Upper lobe of left lung (tissue), 6 donors: ENCODE measurements at regions not wholly inside any gene's neighbourhood (a gene's known extent, or its start where the extent isn't known, plus 50 kb on each side); places are given as distances from the start of the nearest gene placed in this dataset.

Source experiments
- ATAC-seq, 2 donors: fragments of 200-7000 bp; cut with Tn5 transposase; one replicate each; pipeline ENCODE4 v1.9.1; 2022; ENCODE audit warnings: mild to moderate bottlenecking in 2 of 2, moderate library complexity in 2 of 2; ENCODE audit not compliant: low FRiP score in 2 of 2
- DNase-seq, 2 donors: peaks; one replicate each; pipeline ENCODE4 v3.0.0-alpha.2; 2019 to 2020
- H3K27ac ChIP-seq, 4 donors: fragments of 200-600 bp; sonication (generic); one replicate each; pipeline ENCODE4 v1.5.1; 2016 to 2019
- H3K27me3 ChIP-seq, 4 donors: fragments of 200-600 bp; sonication (generic); one replicate each; pipeline ENCODE4 v1.5.1; 2017 to 2019
- H3K36me3 ChIP-seq, 4 donors: fragments of 200-600 bp; sonication (generic); one replicate each; pipeline ENCODE4 v1.5.1; 2016 to 2019
- H3K4me1 ChIP-seq, 4 donors: fragments of 200-600 bp; sonication (generic); one replicate each; pipeline ENCODE4 v1.5.1; 2018 to 2019
- H3K4me3 ChIP-seq, 4 donors: fragments of 200-600 bp; sonication (generic); one replicate each; pipeline ENCODE4 v1.5.1; 2017 to 2019; ENCODE audit warnings: mild to moderate bottlenecking in 2 of 4, moderate library complexity in 1 of 4
- H3K9me3 ChIP-seq, 4 donors: fragments of 200-600 bp; sonication (generic); one replicate each; pipeline ENCODE4 v1.5.1; 2018 to 2019
- EP300 ChIP-seq, 4 donors: sonication (generic); formaldehyde crosslinking; IDR thresholded peaks; one replicate each; pipeline ENCODE4 v1.5.1; 2017; ENCODE audit warnings: antibody characterized with exemption in 4 of 4, control low read depth in 2 of 4
- POLR2A ChIP-seq, 4 donors: fragments of 450-650 bp; IDR thresholded peaks; one replicate each; pipeline ENCODE4 v1.5.1; 2016 to 2017; ENCODE audit warnings: antibody characterized with exemption in 4 of 4, mild to moderate bottlenecking in 2 of 4
- POLR2AphosphoS5 ChIP-seq, 2 donors: sonication (generic); formaldehyde crosslinking; IDR thresholded peaks; one replicate each; pipeline ENCODE4 v1.5.1; 2017; ENCODE audit warnings: antibody characterized with exemption in 2 of 2
- WGBS, 2 donors: methylation state at CpG; one replicate each; pipeline ENCODE4 v1.1.5; 2017 to 2018; 5-methylcytosine and 5-hydroxymethylcytosine counted together
- TF ChIP-seq, protein P1 (sequence below), 6 experiments: fragments of 450-650 bp in 4 of 6; fragments of 200-600 bp in 2 of 6; sonication (generic) in 2 of 6; IDR thresholded peaks; one replicate each; pipeline ENCODE4 v1.5.1; 2016 to 2019; ENCODE audit warnings: antibody characterized with exemption in 6 of 6
- donor health status: DM: no; HTN: no; CAD: no; lungs with moderate emphysema.
- donor health status: DM: no; HTN: yes; CAD: no; lungs with severe emphysema.

DNA sequence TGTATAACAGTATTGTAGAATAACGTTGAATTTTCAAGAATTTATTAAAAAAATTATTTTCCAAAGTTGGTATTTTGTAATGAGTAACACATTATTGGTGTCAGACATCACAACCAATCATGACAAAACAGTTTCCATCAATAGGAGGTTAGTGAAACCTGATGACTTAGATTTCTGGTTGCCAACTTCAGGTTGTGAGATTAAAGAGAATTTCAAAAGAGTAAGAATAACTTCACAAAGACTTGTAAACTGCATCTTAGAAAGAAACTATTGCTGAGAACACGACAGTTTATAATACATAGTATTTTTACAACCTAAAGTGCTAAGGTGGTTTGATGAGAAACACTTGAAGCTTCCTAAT, 159.2 kb upstream of the ARG1 start:
- H3K27me3 ChIP-seq, result no peaks in the 10 kb centered on the region
- no peaks in the 10 kb centered on the region for H3K4me1 ChIP-seq
- TF ChIP-seq, protein P1, sequence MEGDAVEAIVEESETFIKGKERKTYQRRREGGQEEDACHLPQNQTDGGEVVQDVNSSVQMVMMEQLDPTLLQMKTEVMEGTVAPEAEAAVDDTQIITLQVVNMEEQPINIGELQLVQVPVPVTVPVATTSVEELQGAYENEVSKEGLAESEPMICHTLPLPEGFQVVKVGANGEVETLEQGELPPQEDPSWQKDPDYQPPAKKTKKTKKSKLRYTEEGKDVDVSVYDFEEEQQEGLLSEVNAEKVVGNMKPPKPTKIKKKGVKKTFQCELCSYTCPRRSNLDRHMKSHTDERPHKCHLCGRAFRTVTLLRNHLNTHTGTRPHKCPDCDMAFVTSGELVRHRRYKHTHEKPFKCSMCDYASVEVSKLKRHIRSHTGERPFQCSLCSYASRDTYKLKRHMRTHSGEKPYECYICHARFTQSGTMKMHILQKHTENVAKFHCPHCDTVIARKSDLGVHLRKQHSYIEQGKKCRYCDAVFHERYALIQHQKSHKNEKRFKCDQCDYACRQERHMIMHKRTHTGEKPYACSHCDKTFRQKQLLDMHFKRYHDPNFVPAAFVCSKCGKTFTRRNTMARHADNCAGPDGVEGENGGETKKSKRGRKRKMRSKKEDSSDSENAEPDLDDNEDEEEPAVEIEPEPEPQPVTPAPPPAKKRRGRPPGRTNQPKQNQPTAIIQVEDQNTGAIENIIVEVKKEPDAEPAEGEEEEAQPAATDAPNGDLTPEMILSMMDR (IDR thresholded peaks at IDR 0.05), result no peak
- TF ChIP-seq POLR2AphosphoS5 (IDR thresholded peaks at IDR 0.05), result no peak
- no peak for TF ChIP-seq EP300 (IDR thresholded peaks at IDR 0.05)
- no peak for TF ChIP-seq POLR2A (IDR thresholded peaks at IDR 0.05)
- no peaks in the 10 kb centered on the region for H3K36me3 ChIP-seq
- no peak overlapping the region for H3K27ac ChIP-seq
- H3K4me3 ChIP-seq, result no peak overlapping the region
- DNase-seq (no peak), ATAC-seq (no peak)
- no peaks in the 10 kb centered on the region for H3K9me3 ChIP-seq
- WGBS, 2 donors, result 74 to 85% methylated on average over 2 of the region's 2 CpGs

DNA sequence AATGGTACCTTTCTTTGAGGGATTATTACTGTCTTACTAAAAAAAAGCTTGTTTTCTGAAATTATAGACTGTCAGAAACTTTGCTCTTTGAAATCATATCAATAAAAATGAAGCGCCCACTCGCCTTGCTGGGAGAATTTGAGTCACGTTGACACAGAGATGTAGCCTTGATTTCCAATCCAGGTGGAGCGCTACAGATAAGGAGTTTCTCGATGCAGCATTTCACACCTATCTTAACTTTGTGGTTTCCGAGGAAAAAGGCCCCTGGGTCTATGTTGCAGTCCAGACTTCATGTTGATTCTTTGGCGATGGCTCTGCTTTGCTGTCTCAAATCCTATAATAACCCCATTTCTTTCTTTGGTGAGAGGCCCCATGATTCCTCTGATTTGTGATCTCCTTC, 158.1 kb upstream of the ARG1 start:
- no peak for DNase-seq
- no peaks in the 10 kb centered on the region for H3K36me3 ChIP-seq
- TF ChIP-seq EP300 (IDR thresholded peaks at IDR 0.05) (no peak), POLR2A (IDR thresholded peaks at IDR 0.05) (no peak), POLR2AphosphoS5 (IDR thresholded peaks at IDR 0.05) (no peak)
- TF ChIP-seq, protein P1 (IDR thresholded peaks at IDR 0.05), result no peak
- no peaks in the 10 kb centered on the region for H3K9me3 ChIP-seq
- H3K4me3 ChIP-seq, result no peak overlapping the region
- H3K4me1 ChIP-seq, result no peaks in the 10 kb centered on the region
- 89 to 91% methylated on average over 7 of the region's 7 CpGs for WGBS, 2 donors
- H3K27me3 ChIP-seq, result no peaks in the 10 kb centered on the region
- no peak for ATAC-seq
- H3K27ac ChIP-seq, result no peak overlapping the region

DNA sequence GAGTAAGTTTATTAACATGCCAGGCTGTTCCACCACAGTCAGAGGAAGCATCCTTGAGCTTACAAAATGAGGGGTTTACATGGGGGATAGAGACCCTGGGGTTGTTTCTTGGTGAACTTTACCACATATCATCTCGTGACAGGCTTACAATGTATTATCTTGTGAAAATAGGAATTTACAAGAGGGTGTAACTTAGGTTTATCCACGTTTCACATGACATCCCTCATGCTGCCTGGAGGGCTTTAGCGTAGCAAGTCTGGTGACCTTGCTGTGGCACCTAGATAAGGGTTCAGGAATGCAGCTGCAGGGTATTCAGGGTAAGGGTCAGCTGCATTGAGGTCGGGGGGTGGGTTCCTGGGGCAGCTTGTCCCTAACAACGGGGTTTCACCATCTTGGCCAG, 154.6 kb upstream of the ARG1 start:
- no peak for ATAC-seq
- Histone ChIP-seq H3K27ac (no peak overlapping the region), H3K4me3 (no peak overlapping the region), H3K36me3 (no peaks in the 10 kb centered on the region), H3K4me1 (no peaks in the 10 kb centered on the region), H3K9me3 (no peaks in the 10 kb centered on the region), H3K27me3 (no peaks in the 10 kb centered on the region)
- DNase-seq, result no peak
- 69 to 74% methylated on average over 3 to 5 of the region's 5 CpGs for WGBS, 2 donors
- TF ChIP-seq, protein P1 (IDR thresholded peaks at IDR 0.05), result no peak
- TF ChIP-seq POLR2A (IDR thresholded peaks at IDR 0.05) (no peak), POLR2AphosphoS5 (IDR thresholded peaks at IDR 0.05) (no peak), EP300 (IDR thresholded peaks at IDR 0.05) (no peak)

DNA sequence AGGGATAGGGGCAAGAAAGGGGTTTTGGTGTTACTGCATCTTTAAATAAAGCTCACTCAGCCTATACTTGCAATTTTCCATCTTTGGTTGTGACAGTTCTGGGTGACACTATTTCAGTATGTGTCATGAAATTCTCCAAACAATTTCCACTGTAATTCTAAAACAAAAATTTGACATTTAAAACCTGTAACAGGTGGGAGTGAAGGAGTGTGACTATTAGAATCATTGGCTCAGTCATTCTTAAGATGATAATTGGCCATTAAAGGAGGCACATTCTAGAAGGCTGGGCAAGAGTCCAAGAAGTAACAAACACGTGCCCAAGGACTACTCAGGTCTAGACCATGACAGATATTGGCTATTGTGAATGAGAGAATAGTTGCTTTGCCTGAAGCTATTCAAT, 153.3 kb upstream of the ARG1 start:
- Histone ChIP-seq H3K9me3 (no peaks in the 10 kb centered on the region), H3K27me3 (no peaks in the 10 kb centered on the region), H3K36me3 (no peaks in the 10 kb centered on the region), H3K27ac (no peak overlapping the region), H3K4me1 (no peaks in the 10 kb centered on the region), H3K4me3 (no peak overlapping the region)
- ATAC-seq (no peak), DNase-seq (no peak)
- TF ChIP-seq, protein P1 (IDR thresholded peaks at IDR 0.05), result no peak
- TF ChIP-seq POLR2A (IDR thresholded peaks at IDR 0.05) (no peak), POLR2AphosphoS5 (IDR thresholded peaks at IDR 0.05) (no peak), EP300 (IDR thresholded peaks at IDR 0.05) (no peak)
- WGBS, 2 donors, result 39 to 45% methylated on average over 1 of the region's 1 CpG

DNA sequence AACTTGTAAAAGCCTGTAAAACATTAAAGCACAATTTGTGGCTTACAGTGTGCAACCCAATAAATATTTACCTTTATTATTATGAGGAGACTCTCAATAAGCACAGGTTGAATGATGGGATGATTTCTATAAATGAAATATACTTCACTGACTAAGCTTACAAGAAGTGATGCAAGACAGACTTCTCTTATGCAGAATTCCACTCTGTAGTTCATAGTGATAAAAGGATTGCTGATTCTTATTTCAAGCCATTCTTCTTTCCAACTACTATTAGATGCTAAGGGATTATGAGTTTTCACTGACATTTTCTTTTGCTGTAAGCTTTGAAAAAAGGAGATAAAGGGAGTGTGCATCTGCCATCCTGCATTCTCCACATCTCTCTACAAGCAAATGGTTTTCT, 149.0 kb upstream of the ARG1 start:
- DNase-seq, result no peak
- Histone ChIP-seq H3K27ac (no peak overlapping the region), H3K4me1 (no peaks in the 10 kb centered on the region), H3K36me3 (no peaks in the 10 kb centered on the region), H3K27me3 (no peaks in the 10 kb centered on the region), H3K9me3 (no peaks in the 10 kb centered on the region), H3K4me3 (no peak overlapping the region)
- ATAC-seq, result no peak
- TF ChIP-seq EP300 (IDR thresholded peaks at IDR 0.05) (no peak), POLR2A (IDR thresholded peaks at IDR 0.05) (no peak), POLR2AphosphoS5 (IDR thresholded peaks at IDR 0.05) (no peak)
- TF ChIP-seq, protein P1 (IDR thresholded peaks at IDR 0.05), result no peak
